GM19395 (cell line): ENCODE measurements at regions not wholly inside any gene's neighbourhood (a gene's known extent, or its start where the extent isn't known, plus 50 kb on each side); places are given as distances from the start of the nearest gene placed in this dataset.
A peak's percentile ranks its signal among the peaks of the same experiment; 100 is the strongest.

Experiments used
- ATAC-seq: cut with Tn5 transposase; IDR thresholded peaks from one replicate; pipeline ENCODE4 v1.9.1; 2021; ENCODE audit warnings: mild to moderate bottlenecking, moderate library complexity; ENCODE audit not compliant: unreplicated experiment

DNA sequence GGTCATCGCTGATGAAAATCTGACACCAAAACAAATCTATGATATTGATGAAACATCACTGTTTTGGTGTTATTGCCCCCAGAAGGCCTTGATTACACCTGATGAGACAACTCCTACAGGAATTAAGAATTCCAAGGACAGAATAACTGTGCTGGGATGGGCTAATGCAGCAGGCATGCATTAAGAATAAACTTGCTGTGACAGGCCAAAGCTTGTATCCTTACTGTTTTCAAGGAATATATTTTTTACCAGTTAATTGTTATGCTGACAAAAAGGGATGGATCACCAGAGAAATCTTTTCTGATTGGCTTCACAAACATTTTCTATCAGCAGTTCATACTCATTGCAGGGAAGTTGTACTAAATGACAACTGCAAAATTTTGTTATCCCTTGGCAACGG, 278.2 kb downstream of the IKZF2 start:
- ATAC-seq: no peak

- ATAC-seq: no peak
These were observed 279.8 kb downstream of the IKZF2 start for GRCh38 chr2:212871597-212871996.

GRCh38 chr2:212864186-212864585, 287.2 kb downstream of the IKZF2 start:
- no peak for ATAC-seq

- peak; percentile 86 for ATAC-seq
These were observed 288.2 kb downstream of the IKZF2 start for GRCh38 chr2:212863185-212863588.

- ATAC-seq: no peak
These were observed 292.9 kb downstream of the IKZF2 start for GRCh38 chr2:212858496-212858895.

DNA sequence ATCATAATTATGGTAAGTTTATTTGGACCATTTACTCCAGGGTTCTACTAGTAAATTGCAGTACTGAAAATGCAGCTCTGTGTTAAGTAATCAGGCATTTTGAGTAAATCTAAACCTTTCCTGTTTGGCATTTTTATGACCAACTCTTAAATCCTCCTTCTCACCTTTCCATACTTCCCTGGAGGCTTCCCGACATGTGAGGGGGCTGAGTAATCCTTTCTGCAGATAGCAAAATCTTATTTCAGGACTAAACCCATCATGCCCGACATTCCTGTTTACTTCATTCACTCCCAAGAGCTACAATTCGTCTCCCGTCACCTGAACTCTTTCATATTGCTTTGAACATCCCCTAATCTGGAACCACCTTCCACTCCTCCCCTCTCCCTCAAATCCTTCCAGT, 296.6 kb downstream of the IKZF2 start:
- ATAC-seq: no peak

DNA sequence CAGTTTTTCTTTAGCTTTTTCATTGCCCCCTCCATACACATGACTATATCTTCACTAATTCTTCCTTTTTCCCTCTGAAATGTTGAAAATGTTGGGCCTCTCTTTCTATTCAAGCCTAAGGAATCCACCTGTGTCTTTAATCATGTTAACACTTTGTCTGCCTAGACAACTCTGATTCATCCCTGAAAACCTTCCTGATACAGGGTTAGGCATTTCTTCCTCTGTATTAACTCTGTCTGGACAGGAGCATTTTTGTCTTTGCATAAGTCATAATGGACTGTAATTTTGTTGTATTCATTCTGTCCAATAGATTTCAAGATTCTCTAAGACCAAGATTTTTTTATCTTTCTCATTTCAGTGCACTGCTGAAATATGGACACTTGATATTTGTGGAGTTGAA, 297.3 kb downstream of the IKZF2 start:
- no peak for ATAC-seq

GRCh38 chr2:212845941-212846340, 305.5 kb downstream of the IKZF2 start:
- no peak for ATAC-seq

DNA sequence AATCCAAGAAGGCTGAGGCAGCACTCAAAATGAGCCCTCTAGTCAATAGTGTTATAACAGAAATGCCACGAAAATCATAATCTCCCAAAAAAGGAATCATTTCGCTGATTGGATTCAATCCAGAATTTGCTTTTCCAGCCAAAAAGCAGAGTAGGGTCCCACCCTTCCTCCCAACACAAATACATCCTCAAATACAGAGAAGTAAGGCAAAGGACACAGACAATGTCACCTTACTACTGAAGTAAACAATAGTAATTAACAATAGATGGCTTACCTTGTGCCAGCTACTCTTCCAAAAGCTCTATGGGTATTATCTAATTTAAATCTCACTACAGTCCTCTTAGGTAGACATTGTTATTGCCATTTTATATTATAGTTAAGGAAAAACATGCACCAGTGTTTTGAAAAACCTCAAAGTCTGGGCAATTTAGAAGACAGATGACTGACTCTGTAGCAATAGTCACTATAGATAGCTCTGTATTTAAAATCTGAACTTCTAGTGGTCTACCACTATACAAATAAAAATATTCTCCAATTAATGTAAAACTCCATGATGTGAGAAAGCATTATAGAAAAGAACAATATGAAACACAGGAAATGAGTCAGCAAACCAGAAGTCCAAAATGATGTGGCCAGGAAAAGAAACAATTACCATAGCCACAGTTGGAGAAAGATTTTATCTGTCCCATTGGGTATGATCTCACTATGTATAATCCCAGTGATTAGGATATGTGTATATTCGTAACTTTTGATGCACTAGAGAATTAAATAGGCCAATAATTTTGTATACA, 305.0 kb upstream of the ERBB4 start:
- ATAC-seq: no peak

DNA sequence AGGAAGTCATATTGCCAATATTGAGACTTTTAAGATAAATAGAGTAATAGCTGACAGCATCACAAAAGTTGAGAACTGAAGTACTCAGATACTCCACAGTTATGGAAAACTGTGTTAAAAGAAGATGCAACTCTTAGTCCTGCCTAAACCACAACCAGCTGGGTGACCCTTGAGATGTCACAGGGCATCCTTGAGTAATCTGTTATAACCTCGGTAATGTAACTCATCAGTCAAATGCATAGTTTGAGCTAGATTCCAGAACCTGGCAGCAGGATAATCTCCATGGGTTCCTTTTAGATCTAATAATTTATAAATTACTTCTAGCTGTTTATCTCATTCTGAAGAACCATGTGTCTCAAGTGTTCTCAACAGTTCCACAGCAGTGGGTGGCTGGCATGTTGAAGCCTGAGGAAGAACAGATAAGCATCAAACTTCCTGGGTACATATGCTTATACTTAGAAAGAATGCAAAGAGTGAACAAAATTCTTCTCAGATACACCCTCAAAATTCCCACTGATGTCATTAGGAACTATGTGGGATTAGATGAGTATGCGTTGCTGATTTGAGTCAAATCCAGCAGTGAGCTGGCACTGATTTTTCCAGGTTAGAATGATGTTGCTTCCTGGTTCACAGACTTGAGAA, 304.1 kb upstream of the ERBB4 start:
- ATAC-seq: no peak

- ATAC-seq: no peak
These were observed 302.9 kb upstream of the ERBB4 start for GRCh38 chr2:212841460-212841859.

DNA sequence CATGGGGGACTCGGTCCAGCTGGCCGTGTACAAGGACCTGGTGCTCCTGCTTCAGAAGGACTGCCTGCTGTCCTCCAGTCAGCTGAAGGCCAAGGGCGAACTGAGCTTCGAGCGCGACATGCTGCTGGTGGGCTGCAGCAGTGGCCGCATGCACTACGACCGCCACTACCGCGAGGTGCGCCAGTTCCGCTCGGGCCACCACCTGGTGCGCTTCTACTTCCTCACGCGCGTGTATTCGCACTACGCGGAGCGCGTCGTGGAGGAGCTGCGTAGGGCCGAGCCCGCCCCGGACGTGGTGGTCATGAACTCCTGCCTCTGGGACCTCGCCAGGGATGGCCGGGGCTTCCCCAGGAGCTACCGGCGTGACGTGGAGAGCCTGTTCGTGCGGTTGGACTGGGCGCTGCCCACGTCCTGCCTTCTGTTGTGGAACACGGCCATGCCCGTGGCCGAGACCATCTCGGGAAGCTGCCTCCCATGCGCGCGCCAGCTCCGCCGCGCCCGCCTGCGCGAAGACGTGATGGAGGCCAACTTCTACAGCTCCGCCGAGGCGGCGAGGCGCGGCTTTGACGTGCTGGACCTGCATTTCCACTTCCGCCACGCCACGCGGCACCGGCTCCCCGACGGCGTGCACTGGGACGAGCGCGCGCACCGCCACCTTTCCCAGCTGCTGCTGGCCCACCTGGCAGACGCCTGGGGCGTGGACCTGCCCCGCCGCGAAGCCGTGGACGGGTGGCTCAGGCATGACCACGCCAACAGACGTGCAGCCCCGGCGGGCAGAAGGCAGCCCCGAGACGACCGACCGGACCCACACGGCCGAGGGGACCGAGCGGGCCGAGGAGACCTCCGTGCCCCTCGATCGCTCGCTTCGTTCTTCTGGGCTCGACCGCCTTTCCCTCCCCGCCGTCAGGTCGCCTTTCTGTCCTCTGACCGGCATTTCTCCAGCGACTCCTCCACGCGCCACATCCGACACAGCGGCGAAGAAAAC, 293.9 kb upstream of the ERBB4 start:
- ATAC-seq: no peak

DNA sequence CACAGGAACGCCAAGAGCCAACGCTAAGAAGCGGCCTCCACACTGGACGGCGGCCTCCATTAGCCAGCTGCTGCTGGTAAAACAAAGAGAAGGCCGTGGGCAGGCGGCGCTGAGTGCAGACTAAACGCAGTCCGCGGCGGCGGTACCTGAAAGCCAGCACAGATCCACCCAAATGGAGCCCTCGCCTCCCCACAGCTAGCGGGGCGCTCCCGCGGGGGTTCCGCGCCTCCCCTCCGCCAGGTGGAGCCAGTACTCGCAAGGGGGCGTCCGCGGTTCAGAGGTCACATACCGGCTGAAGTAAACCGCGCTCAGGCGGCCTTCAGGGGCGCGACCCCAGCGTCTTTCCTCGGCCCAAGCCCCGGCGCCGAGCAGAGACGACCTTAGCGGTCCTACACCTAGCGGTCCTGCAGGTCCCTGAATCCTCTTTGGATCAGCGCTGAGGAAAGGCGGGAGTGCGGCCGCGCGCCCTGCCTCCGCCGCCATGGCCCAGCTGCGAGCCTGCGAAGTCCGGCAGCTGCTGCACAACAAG, 293.1 kb upstream of the ERBB4 start:
- no peak for ATAC-seq

DNA sequence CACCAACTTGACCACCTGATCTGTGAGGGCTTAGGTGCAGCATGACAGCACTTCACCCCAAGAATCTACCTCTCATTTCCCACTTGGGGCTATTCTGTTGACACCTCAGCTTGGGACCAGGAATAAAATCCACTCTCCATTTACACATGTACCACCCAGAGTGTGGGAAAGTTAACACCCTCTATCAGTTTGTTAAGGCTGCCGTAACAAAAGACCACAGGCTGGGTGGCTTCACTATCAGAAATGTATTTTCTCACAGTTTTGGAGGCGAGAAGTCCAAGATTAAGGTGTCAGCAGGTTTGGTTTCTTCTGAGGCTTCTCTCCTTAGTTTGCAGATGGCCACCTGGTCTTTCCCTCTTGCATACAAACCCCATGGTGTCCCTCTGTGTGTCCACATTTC, 277.7 kb upstream of the ERBB4 start:
- no peak for ATAC-seq

DNA sequence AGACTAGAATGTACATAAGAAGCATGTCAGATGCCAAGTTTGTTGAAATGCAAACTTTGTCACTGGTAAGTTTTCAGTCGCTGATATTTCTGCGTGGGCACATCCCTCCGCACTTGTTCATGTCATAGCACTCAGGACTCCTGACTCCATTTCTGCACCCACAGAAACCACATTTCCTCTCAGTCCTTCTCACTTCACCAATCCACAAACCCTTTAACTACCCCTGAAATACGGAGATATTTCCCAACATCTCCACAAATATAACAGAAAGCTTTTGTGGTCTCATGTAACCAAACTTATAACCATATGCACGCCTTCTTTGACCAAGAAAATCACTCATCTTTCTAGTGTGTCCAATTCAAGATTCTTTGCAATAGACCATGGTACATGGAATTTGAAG, 276.9 kb upstream of the ERBB4 start:
- peak; percentile 59 for ATAC-seq

DNA sequence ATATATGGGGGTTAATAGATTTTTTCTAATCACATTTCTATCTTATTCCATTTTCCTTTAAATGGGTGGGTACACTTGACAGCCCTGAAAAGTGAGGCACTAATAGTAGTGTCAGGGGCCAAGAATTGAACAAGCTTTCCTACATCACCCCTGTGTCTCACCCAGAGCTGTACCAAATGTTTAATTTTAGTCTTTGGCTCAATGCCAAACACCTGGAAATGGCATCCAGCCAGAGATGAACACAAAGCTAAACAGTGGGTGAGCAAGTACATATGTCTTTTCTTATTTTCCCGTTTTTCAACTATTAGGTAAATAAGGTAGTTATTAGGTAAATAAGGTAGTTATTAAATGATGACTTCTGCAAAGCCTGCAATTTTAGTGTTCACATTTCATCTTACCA, 276.3 kb upstream of the ERBB4 start:
- ATAC-seq: peak; percentile 4

- ATAC-seq: no peak
These were observed 273.3 kb upstream of the ERBB4 start for GRCh38 chr2:212811921-212812320.

DNA sequence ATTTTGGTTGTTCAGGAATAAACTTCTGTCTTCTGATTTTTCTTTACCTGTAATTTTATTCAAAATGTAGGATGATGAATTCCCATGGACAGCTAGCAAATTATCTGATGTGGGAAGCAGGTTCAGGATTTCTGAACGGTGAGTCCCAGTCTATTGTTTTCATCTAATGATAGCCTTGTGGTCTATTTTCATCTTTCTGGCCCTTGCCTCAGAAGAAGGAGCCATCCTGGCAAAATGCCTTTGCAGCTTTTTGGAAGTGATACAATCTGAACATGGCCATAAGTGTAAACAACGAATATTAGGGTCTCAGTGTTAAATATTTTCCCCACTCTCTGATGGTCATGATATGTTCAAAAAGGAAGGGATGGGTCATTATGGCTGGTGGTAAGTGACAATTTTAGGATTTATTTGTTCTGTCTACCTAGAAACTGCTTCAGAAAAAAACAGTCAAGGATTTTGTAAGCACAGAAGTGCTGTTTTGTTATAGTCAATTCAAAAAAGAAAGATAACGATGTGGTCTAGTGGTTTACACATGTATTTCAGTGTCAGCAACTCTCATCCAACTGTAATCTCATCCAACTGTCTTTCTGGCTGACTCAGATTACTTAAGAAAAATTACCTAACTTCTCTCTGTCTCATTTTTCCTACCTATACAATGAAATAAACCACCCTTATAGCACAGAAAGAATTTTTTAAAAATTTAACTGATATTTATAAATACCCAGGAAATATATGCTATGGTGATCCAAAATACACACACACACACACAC, 272.6 kb upstream of the ERBB4 start:
- ATAC-seq: no peak

DNA sequence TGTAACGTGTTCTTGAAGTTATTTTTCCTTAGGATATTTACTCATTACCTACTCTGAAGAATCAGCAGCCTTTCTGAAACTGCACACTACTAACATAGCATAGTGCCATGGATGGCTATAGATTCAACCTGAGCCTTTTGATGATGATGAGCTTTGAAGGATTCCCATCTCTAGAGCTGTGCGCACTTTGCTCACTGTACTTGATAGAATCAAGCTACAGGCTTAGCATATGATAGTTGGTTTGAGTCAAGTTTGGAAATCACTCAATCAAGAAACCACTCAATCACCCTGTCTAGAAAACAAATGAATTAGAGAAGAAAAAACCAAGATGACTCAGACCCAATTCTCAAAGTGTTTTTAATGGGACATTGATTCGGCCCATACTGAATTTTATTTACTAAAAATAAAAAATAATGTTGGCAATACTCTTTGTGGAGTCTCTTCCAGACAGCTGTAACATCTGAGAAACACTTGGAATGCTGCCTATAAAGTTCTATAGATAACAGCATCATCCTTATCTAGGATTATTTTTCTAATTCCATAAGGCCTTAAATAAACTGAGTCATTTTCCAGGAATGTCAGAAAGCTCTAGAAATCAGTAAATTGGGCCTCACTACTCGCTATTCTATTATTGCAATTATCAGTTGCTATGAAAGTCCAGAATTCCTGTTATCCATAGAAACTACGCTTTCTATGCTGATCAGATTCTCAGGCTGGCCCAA, 259.0 kb upstream of the ERBB4 start:
- peak; percentile 52 for ATAC-seq

- no peak for ATAC-seq
These were observed 255.9 kb upstream of the ERBB4 start for GRCh38 chr2:212794471-212794870.
